Gastroesophageal sphincter (tissue), 3 donors: ENCODE measurements at regions not wholly inside any gene's neighbourhood (a gene's known extent, or its start where the extent isn't known, plus 50 kb on each side); places are given as distances from the start of the nearest gene placed in this dataset.

Experiments used
- EP300 ChIP-seq: sonication (generic); formaldehyde crosslinking; IDR thresholded peaks from one replicate; pipeline ENCODE4 v1.6.1; 2017; ENCODE audit warnings: antibody characterized with exemption, mild to moderate bottlenecking
- POLR2A ChIP-seq, 2 donors: fragments of 450-650 bp; IDR thresholded peaks; one replicate each; pipeline ENCODE4 v1.6.1; 2017; ENCODE audit warnings: antibody characterized with exemption in 2 of 2, mild to moderate bottlenecking in 2 of 2, moderate library complexity in 1 of 2
- TF ChIP-seq, protein P1 (sequence below), 4 experiments: fragments of 200-600 bp in 2 of 4; fragments of 450-650 bp in 2 of 4; sonication (generic) in 1 of 4; IDR thresholded peaks; one replicate each; pipeline ENCODE4 v1.5.1; 2017 to 2019; ENCODE audit warnings: antibody characterized with exemption in 4 of 4, mild to moderate bottlenecking in 2 of 4, moderate library complexity in 2 of 4

DNA sequence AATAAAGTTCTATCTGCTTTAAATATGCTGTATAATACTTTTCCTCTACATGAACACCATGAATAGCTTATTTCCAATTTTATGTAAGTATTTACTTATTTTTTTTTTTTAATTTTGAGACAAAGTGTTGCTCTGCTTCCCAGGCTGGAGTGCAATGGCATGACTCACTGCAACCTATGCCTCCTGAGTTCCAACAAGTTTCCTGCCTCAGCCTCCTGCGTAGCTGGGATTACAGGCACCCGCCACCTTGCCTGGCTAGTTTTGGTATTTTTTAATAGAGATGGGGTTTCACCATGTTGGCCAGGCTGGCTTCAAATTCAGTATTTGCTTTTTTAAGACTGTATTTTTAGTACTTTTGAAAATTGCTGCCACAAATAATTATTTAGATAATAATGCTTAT lies 1365.9 kb downstream of the GRIK2 start:
- TF ChIP-seq, protein P1, sequence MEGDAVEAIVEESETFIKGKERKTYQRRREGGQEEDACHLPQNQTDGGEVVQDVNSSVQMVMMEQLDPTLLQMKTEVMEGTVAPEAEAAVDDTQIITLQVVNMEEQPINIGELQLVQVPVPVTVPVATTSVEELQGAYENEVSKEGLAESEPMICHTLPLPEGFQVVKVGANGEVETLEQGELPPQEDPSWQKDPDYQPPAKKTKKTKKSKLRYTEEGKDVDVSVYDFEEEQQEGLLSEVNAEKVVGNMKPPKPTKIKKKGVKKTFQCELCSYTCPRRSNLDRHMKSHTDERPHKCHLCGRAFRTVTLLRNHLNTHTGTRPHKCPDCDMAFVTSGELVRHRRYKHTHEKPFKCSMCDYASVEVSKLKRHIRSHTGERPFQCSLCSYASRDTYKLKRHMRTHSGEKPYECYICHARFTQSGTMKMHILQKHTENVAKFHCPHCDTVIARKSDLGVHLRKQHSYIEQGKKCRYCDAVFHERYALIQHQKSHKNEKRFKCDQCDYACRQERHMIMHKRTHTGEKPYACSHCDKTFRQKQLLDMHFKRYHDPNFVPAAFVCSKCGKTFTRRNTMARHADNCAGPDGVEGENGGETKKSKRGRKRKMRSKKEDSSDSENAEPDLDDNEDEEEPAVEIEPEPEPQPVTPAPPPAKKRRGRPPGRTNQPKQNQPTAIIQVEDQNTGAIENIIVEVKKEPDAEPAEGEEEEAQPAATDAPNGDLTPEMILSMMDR (IDR thresholded peaks at IDR 0.05), result no peak
- TF ChIP-seq EP300, result no peak
- TF ChIP-seq POLR2A (IDR thresholded peaks at IDR 0.05), result no peak
